GM12874 (cell line): ENCODE measurements at regions not wholly inside any gene's neighbourhood (a gene's known extent, or its start where the extent isn't known, plus 50 kb on each side); places are given as distances from the start of the nearest gene placed in this dataset.

ENCODE experiments used
- CTCF ChIP-seq: IDR thresholded peaks from 2 replicates; pipeline ENCODE4 v1.5.1; 2011; ENCODE audit warnings: low read depth, mild to moderate bottlenecking, control low read depth, low read length, moderate library complexity; ENCODE audit not compliant: insufficient read depth

- TF ChIP-seq CTCF = no peak
Observed at GRCh38 chr10:113219446-113219845, 269.4 kb downstream of the TCF7L2 start.

- TF ChIP-seq CTCF = no peak
Observed at GRCh38 chr10:113221756-113222168, 271.7 kb downstream of the TCF7L2 start.

GRCh38 chr10:113222207-113222606, 272.2 kb downstream of the TCF7L2 start:
- no peak for TF ChIP-seq CTCF

- no peak for TF ChIP-seq CTCF
Observed at GRCh38 chr10:113225364-113225763, 275.3 kb downstream of the TCF7L2 start.

GRCh38 chr10:113225903-113226302, 275.9 kb downstream of the TCF7L2 start:
- TF ChIP-seq CTCF = no peak

- no peak for TF ChIP-seq CTCF
Observed at GRCh38 chr10:113226399-113226798, 276.4 kb downstream of the TCF7L2 start.

GRCh38 chr10:113226831-113227445, 276.9 kb downstream of the TCF7L2 start:
- no peak for TF ChIP-seq CTCF
